Globus pallidus (tissue), 1 donor: ENCODE measurements at regions not wholly inside any gene's neighbourhood (a gene's known extent, or its start where the extent isn't known, plus 50 kb on each side); places are given as distances from the start of the nearest gene placed in this dataset.

ENCODE experiments used
- DNase-seq: peaks from one replicate; pipeline ENCODE4 v3.0.0-alpha.2; 2015; ENCODE audit warnings: low spot score

- no peak for DNase-seq
These were observed 524.3 kb downstream of the MTRR start for GRCh38 chr5:8393240-8393639.

GRCh38 chr5:8394965-8395364, 526.0 kb downstream of the MTRR start:
- no peak for DNase-seq

GRCh38 chr5:8396246-8396645, 527.3 kb downstream of the MTRR start:
- no peak for DNase-seq

GRCh38 chr5:8396756-8397155, 527.8 kb downstream of the MTRR start:
- no peak for DNase-seq

GRCh38 chr5:8399471-8399870, 530.5 kb downstream of the MTRR start:
- no peak for DNase-seq

- no peak for DNase-seq
These were observed 539.3 kb downstream of the MTRR start for GRCh38 chr5:8408258-8408657.

- DNase-seq, result peak; percentile 38
These were observed 541.7 kb downstream of the MTRR start for GRCh38 chr5:8410618-8411017.

GRCh38 chr5:8413975-8414374, 545.0 kb downstream of the MTRR start:
- no peak for DNase-seq

GRCh38 chr5:8417316-8418048, 548.5 kb downstream of the MTRR start:
- no peak for DNase-seq

- no peak for DNase-seq
These were observed 549.1 kb downstream of the MTRR start for GRCh38 chr5:8418049-8418426.

GRCh38 chr5:8429778-8430758, 561.1 kb downstream of the MTRR start:
- DNase-seq, result no peak

GRCh38 chr5:8434501-8434900, 565.6 kb downstream of the MTRR start:
- DNase-seq, result no peak

GRCh38 chr5:8436924-8437323, 568.0 kb downstream of the MTRR start:
- DNase-seq, result peak; percentile 10

- no peak for DNase-seq
These were observed 576.2 kb downstream of the MTRR start for GRCh38 chr5:8445139-8445538.

GRCh38 chr5:8446179-8446578, 577.2 kb downstream of the MTRR start:
- DNase-seq, result no peak

GRCh38 chr5:8456846-8457186, 587.9 kb downstream of the MTRR start:
- DNase-seq, result no peak

- peak; percentile 96 for DNase-seq
These were observed 588.5 kb downstream of the MTRR start for GRCh38 chr5:8457187-8458037.

GRCh38 chr5:8458038-8458383, 589.1 kb downstream of the MTRR start:
- peak; percentile 17 for DNase-seq

- no peak for DNase-seq
These were observed 592.6 kb downstream of the MTRR start for GRCh38 chr5:8461543-8461942.

GRCh38 chr5:8462565-8462964, 593.6 kb downstream of the MTRR start:
- DNase-seq, result no peak

- DNase-seq, result no peak
These were observed 601.5 kb downstream of the MTRR start for GRCh38 chr5:8470489-8470888.

GRCh38 chr5:8471581-8471980, 602.6 kb downstream of the MTRR start:
- no peak for DNase-seq
